GM12872 (cell line): ENCODE measurements at regions not wholly inside any gene's neighbourhood (a gene's known extent, or its start where the extent isn't known, plus 50 kb on each side); places are given as distances from the start of the nearest gene placed in this dataset.

ENCODE experiments used
- TF ChIP-seq, protein P1 (sequence below): IDR thresholded peaks from 3 replicates; pipeline ENCODE4 v1.5.1; 2011; ENCODE audit warnings: low read depth, mild to moderate bottlenecking, low read length, moderate library complexity; ENCODE audit not compliant: insufficient read depth

DNA sequence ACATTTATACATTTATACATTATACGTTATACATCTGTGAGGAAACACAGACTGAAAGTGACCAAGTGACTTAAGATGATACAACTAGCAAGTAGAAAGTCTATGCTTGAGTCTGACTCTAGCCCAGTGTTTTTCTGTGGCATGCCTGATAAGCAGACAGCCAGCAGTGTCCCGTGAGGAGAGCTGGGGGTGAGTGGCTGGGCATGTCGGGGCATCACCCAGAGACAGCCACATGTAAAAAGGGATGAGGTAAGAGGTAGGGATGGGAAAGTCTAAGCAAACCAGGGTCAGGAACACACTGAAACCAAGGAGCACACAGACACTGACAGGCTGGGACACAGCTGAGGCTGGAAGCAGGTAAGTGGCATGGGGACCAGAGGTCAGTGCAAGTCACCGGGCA is 333.2 kb downstream of the FOXO1 start:
- TF ChIP-seq, protein P1, sequence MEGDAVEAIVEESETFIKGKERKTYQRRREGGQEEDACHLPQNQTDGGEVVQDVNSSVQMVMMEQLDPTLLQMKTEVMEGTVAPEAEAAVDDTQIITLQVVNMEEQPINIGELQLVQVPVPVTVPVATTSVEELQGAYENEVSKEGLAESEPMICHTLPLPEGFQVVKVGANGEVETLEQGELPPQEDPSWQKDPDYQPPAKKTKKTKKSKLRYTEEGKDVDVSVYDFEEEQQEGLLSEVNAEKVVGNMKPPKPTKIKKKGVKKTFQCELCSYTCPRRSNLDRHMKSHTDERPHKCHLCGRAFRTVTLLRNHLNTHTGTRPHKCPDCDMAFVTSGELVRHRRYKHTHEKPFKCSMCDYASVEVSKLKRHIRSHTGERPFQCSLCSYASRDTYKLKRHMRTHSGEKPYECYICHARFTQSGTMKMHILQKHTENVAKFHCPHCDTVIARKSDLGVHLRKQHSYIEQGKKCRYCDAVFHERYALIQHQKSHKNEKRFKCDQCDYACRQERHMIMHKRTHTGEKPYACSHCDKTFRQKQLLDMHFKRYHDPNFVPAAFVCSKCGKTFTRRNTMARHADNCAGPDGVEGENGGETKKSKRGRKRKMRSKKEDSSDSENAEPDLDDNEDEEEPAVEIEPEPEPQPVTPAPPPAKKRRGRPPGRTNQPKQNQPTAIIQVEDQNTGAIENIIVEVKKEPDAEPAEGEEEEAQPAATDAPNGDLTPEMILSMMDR = no peak

DNA sequence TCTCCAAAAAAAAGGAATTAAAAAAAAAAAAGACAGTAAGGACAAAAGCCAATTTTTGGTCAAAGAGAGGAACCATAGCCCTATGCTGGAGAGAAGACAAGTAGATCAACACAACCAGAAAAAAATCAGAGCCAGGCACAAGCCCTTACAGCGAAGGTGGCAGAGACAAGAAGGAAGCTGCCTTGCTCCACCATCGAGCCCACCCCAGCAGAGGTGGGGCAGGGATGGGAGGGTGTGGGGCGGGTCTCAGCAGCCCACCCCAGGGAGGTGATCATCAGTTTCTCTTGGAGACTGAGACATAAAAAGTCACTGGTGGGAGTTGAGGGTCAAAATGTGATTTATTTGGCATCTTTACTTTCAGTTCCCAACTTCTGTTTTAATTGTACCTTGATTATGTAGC is 332.4 kb downstream of the FOXO1 start:
- TF ChIP-seq, protein P1 = no peak

DNA sequence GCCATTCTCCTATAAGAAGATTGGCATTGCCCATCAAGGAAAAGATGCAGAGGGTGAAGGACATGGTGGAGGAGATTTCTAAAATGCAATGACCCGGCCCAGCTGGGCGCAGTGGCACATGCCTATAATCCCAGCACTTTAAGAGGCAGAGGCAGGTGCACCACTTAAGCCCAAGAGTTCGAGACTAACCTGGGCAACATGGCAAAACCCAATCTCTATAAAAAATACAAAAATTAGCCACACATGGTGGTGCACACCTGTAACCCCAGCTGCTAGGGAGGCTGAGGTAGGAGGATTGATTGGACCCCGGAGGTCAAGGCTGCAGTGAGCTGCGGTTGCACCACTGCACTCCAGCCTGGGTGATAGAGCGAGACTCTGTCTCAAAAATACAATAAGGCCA is 331.8 kb downstream of the FOXO1 start:
- TF ChIP-seq, protein P1 = no peak

DNA sequence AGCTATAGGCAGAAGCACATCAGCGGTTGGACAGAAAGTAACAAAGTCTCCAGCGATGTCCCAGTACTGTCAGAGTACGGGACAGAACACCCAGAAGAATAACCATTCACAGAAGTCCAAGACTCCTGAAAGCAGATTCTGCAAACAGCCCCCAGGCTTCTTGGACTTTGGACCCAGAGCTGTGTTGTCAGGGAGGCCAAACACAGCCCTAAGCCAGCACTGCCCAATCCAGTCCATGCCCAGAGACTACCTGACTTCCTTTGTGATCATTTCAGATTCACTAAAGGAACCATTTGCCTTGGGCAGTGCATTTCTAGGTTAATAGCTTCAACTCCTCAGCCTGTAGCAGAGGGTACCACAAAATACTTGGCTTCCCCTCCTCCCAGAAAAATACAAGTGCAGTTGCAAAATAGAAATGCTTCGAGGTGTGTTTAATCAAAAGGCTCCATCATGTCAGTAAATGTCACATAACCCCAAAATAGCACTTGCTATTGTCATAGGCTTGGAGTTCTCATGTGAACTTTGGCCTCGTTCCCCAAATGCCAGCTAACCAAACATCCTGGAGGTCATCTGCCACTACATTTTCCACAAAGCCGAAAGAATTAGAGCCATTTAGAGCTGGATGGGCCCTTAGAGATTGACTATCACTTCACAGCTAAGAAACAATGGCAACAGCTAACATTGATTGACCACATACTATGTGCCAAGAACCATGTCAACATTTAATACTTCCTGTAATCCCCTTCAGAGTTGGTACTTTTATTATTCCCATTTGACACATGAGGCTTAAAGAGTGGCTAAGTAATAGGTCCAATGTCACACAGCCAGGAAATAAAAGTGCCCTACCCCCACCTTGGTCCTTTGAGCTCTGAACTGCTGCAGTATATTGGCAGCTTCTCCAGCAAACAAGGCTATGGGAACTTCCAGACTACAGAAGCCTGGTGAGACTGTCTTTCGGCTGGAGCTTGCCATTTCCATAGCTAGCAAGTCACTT is 329.9 kb downstream of the FOXO1 start:
- TF ChIP-seq, protein P1 = no peak

DNA sequence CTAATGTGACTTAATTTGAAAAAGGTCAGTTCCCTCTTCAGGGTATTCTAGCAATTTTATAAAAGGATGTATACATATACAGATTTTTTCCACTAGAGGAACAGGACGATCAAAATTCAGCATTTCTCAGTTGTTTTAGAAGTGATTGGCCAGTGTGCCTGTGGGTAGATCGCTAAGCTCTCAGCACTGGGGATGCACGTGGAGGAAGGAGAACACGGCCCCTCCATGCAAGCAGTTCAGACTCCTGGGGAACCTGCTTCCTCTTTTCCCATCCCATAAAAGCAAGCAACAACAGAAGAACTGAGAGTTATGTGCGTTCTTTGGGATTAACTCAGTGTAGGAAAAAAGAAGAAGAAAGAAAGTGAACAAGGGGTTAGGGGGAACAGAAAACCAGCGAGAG is 328.8 kb downstream of the FOXO1 start:
- TF ChIP-seq, protein P1 = no peak

DNA sequence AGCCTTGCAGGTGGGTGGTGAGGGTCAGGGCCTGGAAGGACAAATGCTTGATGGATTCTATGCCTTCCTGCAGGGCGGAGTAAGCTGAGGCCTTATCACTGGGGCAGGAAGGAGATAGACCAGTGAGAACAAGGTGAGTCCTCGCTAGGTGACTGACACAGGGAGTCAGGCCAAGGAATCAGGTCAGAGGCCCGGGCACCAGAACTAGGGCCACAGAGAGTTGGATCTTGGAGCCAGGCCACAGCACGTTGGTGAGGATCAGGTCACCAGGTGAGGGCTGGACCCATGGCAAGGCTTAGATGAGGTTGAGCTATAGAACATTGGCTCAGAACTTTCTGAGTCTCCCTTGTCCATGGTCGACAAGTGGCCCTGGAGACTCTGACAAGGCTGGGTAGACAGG is 328.2 kb downstream of the FOXO1 start:
- TF ChIP-seq, protein P1 = no peak

DNA sequence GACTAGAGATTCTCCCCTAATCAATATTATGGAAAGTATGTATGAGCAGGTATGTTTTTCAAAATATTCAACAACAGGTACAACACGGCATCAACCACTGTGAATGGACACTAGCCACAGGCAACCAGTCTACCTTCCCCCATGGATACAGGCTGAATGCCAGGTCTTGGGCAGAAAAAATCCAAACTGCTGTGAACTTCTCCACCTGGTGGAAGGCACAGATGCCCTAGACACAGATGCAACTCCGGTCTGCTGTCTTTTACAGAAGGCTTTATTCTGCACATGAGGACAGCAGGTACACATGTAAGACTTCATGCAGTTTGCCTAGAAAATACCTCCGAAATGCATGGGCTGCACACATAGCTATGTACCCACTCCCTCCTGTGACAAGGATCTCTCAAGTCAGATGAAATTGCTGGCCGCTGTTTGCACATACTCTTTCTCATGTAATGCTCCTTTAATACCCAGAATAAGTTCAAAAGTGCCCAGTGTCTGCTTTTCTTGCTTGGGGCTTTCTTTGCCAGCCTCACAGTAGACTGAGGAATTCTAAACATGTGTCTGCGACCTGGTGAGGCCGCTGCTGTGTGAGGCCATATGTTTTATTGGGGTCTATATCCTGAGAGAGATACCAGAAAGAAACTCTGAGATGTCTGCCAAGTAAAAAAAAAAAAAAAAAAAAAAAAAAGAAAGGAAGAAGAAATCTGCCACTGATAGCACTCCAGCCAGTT is 325.9 kb downstream of the FOXO1 start:
- TF ChIP-seq, protein P1 = no peak
